Thoracic aorta (tissue), 2 donors: ENCODE measurements at regions not wholly inside any gene's neighbourhood (a gene's known extent, or its start where the extent isn't known, plus 50 kb on each side); places are given as distances from the start of the nearest gene placed in this dataset.

Experiments used
- ATAC-seq: fragments of 150-250 bp; one replicate; pipeline ENCODE4 v1.8.0; 2017; ENCODE audit warnings: low read depth; ENCODE audit not compliant: insufficient number of reproducible peaks, low FRiP score
- DNase-seq: peaks from one replicate; pipeline ENCODE4 v3.0.0-alpha.2; 2020; ENCODE audit warnings: low spot score
- H3K27ac ChIP-seq, 2 donors: fragments of 200-600 bp; sonication (generic); 1 replicate in 1 of 2; 2 replicates in 1 of 2; pipeline ENCODE4 v1.5.1; 2016; ENCODE audit warnings: mild to moderate bottlenecking in 2 of 2, moderate library complexity in 2 of 2
- H3K27me3 ChIP-seq: fragments of 200-600 bp; sonication (generic); replicated peaks from 2 replicates; pipeline ENCODE4 v1.6.0; 2016; ENCODE audit warnings: mild to moderate bottlenecking; ENCODE audit not compliant: insufficient read depth
- H3K36me3 ChIP-seq: fragments of 200-600 bp; sonication (generic); one replicate; pipeline ENCODE4 v1.5.1; 2016
- H3K4me1 ChIP-seq, 2 donors: fragments of 200-600 bp; sonication (generic); 1 replicate in 1 of 2; 2 replicates in 1 of 2; pipeline versions ENCODE4 v1.5.1 to v1.6.0; 2016; ENCODE audit warnings: low read depth in 2 of 2, mild to moderate bottlenecking in 1 of 2; ENCODE audit not compliant: control insufficient read depth in 1 of 2
- H3K4me3 ChIP-seq: fragments of 200-600 bp; sonication (generic); 2 replicates; pipeline ENCODE4 v1.5.1; 2016; ENCODE audit warnings: mild to moderate bottlenecking
- H3K9me3 ChIP-seq: fragments of 200-600 bp; sonication (generic); 2 replicates; pipeline ENCODE4 v1.5.1; 2016
- TF ChIP-seq, protein P1 (sequence below): fragments of 200-600 bp; sonication (generic); IDR thresholded peaks from one replicate; pipeline ENCODE4 v1.5.1; 2019; ENCODE audit warnings: antibody characterized with exemption

DNA sequence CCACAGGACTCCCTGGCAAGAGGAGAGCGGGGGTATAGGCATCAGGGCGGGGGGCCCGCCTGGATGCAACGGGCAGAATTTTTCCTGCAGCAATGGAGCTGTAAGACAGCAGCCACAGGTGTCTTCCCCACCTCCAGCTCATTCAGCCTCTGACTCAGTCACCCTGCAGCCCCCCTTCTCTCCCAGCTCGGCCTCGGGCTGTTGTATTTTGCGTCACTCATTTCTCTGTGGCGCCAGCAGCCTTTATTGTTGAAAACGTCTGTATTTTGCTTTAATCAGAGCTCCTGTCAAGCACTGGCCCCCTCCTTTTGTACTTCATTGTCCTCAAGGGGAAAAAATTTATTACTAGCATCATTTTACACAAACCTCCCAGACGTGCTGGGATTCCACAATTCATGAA lies 117.7 kb downstream of the WSCD1 start:
- TF ChIP-seq, protein P1, sequence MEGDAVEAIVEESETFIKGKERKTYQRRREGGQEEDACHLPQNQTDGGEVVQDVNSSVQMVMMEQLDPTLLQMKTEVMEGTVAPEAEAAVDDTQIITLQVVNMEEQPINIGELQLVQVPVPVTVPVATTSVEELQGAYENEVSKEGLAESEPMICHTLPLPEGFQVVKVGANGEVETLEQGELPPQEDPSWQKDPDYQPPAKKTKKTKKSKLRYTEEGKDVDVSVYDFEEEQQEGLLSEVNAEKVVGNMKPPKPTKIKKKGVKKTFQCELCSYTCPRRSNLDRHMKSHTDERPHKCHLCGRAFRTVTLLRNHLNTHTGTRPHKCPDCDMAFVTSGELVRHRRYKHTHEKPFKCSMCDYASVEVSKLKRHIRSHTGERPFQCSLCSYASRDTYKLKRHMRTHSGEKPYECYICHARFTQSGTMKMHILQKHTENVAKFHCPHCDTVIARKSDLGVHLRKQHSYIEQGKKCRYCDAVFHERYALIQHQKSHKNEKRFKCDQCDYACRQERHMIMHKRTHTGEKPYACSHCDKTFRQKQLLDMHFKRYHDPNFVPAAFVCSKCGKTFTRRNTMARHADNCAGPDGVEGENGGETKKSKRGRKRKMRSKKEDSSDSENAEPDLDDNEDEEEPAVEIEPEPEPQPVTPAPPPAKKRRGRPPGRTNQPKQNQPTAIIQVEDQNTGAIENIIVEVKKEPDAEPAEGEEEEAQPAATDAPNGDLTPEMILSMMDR = no peak
- H3K9me3 ChIP-seq = no peaks in the 10 kb centered on the region
- no peak overlapping the region for H3K4me3 ChIP-seq
- DNase-seq (no peak), ATAC-seq (no peak)
- no peaks in the 10 kb centered on the region for H3K27me3 ChIP-seq
- H3K36me3 ChIP-seq = no peaks in the 10 kb centered on the region
- H3K27ac ChIP-seq = no peak overlapping the region
- no peaks in the 10 kb centered on the region for H3K4me1 ChIP-seq

DNA sequence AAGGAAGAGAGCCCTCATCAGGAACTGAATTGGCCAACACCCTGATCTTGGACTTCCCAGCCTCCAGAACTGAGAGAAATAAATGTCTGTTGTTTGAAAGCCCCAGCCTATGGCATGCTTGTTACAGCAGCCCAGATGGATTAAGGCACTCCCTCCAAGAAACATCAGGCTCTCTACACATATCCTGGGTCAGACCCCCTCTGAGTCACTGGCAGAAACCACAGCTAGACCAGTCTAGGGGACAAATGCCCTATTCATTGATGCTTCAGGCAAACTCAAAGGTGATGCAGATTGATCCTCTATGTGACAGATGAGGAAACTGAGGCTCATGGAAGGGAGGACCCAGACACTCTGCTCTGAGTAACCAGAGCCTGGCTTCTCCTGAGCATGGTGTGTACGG lies 116.8 kb downstream of the WSCD1 start:
- no peak for DNase-seq
- TF ChIP-seq, protein P1 = no peak

DNA sequence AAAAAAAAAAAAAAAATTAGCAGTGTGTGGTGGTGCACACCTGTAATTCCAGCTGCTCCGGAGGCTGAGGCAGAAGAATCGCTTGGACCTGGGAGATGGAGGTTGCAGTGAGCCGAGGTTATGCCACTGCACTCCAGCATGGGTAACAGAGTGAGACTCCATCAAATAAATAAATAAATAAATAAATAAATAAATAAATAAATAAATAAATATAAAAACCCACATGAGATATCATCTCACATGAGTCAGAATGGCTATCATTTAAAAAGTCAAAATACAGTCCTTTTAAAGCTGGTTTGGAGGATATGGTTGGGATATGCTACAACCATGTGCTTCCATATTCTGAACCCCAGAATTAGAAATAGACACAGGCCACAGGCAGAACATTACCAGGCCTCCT lies 114.3 kb downstream of the WSCD1 start:
- Histone ChIP-seq H3K4me3 (no peak overlapping the region), H3K27me3 (no peaks in the 10 kb centered on the region), H3K4me1 (no peaks in the 10 kb centered on the region), H3K27ac (no peak overlapping the region), H3K9me3 (no peaks in the 10 kb centered on the region), H3K36me3 (no peaks in the 10 kb centered on the region)
- DNase-seq (no peak), ATAC-seq (no peak)
- TF ChIP-seq, protein P1 = no peak

More for the DNA sequence above, 116.8 kb downstream of the WSCD1 start:
- Histone ChIP-seq H3K27me3 (no peaks in the 10 kb centered on the region), H3K36me3 (no peaks in the 10 kb centered on the region), H3K27ac (no peak overlapping the region), H3K4me1 (no peaks in the 10 kb centered on the region), H3K9me3 (no peaks in the 10 kb centered on the region), H3K4me3 (no peak overlapping the region)
- ATAC-seq = no peak

DNA sequence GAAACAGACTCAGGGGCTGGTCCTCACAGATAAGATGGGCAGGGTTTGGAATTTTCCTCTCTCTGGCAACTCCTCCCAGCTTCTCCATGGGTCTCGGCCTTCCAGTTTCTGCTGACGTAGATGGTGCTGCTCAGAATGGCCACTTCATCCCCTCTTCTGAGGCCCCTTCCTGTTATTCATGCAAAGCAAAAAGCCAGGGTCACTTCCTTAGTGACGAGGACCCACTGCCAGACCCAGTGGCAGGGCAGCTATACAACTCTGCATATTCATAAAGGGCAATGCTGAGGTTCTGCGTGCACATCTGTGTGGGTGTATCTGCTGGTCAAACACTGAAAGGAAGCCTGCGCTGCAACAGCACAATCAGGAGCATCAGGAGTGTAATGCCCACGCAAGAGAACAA lies 108.8 kb downstream of the WSCD1 start:
- Histone ChIP-seq H3K4me1 (no peaks in the 10 kb centered on the region), H3K27me3 (no peaks in the 10 kb centered on the region), H3K9me3 (no peaks in the 10 kb centered on the region), H3K27ac (no peak overlapping the region), H3K4me3 (no peak overlapping the region), H3K36me3 (no peaks in the 10 kb centered on the region)
- TF ChIP-seq, protein P1 = no peak
- ATAC-seq = no peak
- DNase-seq = no peak

DNA sequence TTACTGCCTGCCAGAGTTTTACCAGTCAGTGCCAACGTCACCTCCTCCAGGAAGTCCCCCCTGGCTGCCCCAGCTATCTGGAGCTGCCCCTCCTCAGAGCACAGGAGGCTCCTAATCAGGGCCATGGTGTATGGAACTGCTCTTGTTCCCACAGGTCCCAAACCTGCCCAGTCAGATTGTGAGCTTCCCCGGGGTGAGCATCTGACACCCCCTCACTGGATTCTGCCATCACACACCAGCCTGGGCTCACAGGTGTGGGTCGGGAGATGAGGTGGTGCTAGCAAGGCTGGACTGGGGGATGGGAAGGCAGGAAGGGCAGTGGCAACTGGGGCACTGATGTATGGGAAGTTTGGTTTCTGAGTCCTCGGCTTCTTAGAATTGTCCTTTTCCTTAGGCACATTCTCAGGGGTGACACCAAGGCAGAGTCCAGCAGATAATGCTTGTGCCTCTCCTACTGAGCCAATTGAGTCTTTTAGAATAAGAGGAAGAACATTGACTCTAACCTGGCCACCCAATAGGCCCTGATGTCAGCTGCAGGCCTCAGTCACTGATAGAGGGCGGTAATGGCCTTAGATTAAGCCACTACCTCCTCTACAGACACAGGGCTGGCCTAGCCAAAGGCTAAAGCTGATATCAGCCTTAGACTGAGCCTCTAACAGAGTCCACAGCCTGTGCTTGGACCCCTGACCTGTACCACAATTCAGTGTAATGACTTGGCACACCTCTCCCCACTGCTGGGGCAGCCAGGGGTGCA lies 107.9 kb downstream of the WSCD1 start:
- Histone ChIP-seq H3K36me3 (no peaks in the 10 kb centered on the region), H3K4me1 (no peaks in the 10 kb centered on the region), H3K9me3 (no peaks in the 10 kb centered on the region), H3K27me3 (no peaks in the 10 kb centered on the region), H3K27ac (no peak overlapping the region), H3K4me3 (no peak overlapping the region)
- TF ChIP-seq, protein P1 = no peak
- no peak for DNase-seq
- ATAC-seq = no peak
